ENCODE measurements at regions not wholly inside any gene's neighbourhood (a gene's known extent, or its start where the extent isn't known, plus 50 kb on each side); places are given as distances from the start of the nearest gene placed in this dataset.

DNA sequence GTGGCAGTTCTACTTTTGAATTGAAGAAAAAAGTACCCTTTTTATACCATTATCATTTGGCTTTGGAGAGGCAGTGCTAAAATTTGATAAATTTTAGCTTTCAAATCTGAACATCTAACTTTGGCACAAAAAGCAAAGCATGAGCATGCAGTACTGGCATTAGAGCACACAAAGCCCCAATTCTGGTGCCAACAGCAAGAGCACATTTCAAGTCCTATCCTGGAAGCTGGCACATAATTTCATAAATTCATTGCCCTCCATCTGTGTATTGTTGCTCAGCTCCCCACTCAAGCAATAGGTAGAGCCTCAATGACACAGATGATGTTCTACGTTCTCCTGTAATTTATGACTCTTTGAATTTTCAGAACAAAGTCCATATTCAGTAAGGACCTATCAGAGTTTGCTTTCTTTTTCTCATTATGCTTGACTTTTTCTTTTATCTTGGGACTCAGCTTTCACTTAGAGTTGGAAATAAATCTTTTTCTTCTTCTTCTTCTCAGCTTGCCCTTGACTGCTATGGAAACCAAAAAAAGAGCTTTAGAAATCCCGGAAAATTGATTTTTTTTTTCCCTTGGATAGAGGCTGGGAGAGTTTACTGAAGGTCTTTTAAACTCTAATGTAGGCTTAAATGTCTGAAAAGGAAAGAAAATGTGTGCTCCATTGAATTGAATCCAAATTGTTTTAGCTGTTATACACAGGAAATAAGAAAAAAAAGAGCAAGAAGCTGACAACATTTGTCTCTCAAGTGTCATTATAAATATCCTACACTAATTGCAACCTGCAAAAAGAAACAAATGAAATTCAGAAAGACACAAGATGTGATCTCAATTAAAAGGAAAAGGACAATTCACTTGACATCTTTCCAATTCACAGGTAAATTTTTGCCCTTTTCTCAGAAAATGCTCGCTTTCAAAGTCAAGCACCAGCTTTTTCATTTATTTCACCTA is 380.8 kb upstream of the CDH18 start (continued):
- TF ChIP-seq, protein P1, sequence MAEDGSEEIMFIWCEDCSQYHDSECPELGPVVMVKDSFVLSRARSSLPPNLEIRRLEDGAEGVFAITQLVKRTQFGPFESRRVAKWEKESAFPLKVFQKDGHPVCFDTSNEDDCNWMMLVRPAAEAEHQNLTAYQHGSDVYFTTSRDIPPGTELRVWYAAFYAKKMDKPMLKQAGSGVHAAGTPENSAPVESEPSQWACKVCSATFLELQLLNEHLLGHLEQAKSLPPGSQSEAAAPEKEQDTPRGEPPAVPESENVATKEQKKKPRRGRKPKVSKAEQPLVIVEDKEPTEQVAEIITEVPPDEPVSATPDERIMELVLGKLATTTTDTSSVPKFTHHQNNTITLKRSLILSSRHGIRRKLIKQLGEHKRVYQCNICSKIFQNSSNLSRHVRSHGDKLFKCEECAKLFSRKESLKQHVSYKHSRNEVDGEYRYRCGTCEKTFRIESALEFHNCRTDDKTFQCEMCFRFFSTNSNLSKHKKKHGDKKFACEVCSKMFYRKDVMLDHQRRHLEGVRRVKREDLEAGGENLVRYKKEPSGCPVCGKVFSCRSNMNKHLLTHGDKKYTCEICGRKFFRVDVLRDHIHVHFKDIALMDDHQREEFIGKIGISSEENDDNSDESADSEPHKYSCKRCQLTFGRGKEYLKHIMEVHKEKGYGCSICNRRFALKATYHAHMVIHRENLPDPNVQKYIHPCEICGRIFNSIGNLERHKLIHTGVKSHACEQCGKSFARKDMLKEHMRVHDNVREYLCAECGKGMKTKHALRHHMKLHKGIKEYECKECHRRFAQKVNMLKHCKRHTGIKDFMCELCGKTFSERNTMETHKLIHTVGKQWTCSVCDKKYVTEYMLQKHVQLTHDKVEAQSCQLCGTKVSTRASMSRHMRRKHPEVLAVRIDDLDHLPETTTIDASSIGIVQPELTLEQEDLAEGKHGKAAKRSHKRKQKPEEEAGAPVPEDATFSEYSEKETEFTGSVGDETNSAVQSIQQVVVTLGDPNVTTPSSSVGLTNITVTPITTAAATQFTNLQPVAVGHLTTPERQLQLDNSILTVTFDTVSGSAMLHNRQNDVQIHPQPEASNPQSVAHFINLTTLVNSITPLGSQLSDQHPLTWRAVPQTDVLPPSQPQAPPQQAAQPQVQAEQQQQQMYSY (CRISPR knock-in tag; IDR thresholded peaks at IDR 0.05), result no peak
- TF ChIP-seq, protein P2, sequence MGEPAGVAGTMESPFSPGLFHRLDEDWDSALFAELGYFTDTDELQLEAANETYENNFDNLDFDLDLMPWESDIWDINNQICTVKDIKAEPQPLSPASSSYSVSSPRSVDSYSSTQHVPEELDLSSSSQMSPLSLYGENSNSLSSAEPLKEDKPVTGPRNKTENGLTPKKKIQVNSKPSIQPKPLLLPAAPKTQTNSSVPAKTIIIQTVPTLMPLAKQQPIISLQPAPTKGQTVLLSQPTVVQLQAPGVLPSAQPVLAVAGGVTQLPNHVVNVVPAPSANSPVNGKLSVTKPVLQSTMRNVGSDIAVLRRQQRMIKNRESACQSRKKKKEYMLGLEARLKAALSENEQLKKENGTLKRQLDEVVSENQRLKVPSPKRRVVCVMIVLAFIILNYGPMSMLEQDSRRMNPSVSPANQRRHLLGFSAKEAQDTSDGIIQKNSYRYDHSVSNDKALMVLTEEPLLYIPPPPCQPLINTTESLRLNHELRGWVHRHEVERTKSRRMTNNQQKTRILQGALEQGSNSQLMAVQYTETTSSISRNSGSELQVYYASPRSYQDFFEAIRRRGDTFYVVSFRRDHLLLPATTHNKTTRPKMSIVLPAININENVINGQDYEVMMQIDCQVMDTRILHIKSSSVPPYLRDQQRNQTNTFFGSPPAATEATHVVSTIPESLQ (CRISPR knock-in tag; IDR thresholded peaks at IDR 0.05), result no peak
- TF ChIP-seq, protein P3, sequence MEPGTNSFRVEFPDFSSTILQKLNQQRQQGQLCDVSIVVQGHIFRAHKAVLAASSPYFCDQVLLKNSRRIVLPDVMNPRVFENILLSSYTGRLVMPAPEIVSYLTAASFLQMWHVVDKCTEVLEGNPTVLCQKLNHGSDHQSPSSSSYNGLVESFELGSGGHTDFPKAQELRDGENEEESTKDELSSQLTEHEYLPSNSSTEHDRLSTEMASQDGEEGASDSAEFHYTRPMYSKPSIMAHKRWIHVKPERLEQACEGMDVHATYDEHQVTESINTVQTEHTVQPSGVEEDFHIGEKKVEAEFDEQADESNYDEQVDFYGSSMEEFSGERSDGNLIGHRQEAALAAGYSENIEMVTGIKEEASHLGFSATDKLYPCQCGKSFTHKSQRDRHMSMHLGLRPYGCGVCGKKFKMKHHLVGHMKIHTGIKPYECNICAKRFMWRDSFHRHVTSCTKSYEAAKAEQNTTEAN (CRISPR knock-in tag; IDR thresholded peaks at IDR 0.05), result no peak

DNA sequence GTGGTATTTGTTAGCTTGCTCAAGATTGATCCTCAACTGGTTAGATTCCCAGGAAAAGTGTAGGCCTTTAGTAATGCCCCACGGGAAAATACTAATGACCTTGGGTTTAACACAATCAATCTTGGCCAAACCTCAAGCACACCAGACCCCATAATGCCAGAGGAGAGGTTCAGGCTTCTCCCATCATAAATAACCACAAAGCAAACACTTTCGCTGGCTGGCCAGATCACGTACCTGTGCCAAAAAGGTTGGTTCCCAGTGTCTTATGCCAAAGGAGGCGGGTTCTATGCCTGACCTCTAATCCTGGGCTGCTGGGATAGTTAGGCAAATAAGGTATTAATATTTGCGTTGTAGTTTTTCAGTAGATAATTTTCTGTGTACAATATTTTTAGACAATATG is 379.2 kb upstream of the CDH18 start:
- ChIA-PET CTCF (no interaction called here), POLR2A (no interaction called here)
- no peak for DNase-seq (ENCODE audit: low spot score)
- Mint-ChIP-seq H3K27me3 (ENCODE audit: low read depth) (no peaks in the 10 kb centered on the region), H3K4me3 (no peak overlapping the region), H3K36me3 (no peaks in the 10 kb centered on the region), H3K4me1 (no peaks in the 10 kb centered on the region), H3K9me3 (no peaks in the 10 kb centered on the region), H3K27ac (no peak overlapping the region)
- ATAC-seq, result no peak
- TF ChIP-seq ZBTB21 (CRISPR knock-in tag; IDR thresholded peaks at IDR 0.05; ENCODE audit: borderline replicate concordance), result no peak
- TF ChIP-seq ZNF416 (CRISPR knock-in tag; IDR thresholded peaks at IDR 0.05), result no peak

DNA sequence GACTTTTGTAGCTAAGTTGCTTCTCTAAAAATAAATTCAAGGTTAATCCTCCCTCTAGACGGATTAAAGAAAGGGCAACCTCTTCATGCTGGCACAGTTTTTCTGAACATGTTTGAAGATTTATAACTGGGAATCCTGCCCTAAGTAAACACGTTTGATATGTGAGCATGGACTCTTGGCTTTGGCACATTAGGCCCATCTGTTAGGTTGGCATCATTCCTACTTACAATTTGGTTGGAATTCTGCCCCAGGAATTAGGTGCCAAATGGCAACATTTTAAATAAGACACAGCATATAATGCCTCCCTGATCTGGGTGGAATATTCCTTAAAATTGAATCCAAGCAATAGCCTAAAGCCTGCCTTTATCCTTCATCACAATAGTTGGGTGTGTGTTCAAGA is 372.3 kb upstream of the CDH18 start:
- Mint-ChIP-seq H3K36me3 (no peaks in the 10 kb centered on the region), H3K9me3 (peaks cover 10% of the 10 kb centered on the region)
- CTCF ChIA-PET, result no interaction called here
- TF ChIP-seq, protein P4, sequence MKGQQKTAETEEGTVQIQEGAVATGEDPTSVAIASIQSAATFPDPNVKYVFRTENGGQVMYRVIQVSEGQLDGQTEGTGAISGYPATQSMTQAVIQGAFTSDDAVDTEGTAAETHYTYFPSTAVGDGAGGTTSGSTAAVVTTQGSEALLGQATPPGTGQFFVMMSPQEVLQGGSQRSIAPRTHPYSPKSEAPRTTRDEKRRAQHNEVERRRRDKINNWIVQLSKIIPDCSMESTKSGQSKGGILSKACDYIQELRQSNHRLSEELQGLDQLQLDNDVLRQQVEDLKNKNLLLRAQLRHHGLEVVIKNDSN (CRISPR knock-in tag; IDR thresholded peaks at IDR 0.05), result no peak
- TF ChIP-seq ESRRA (CRISPR knock-in tag; IDR thresholded peaks at IDR 0.05; ENCODE audit: borderline replicate concordance) (no peak), HMGA2 (CRISPR knock-in tag; IDR thresholded peaks at IDR 0.05) (no peak), RELA (CRISPR knock-in tag; IDR thresholded peaks at IDR 0.05; ENCODE audit: borderline replicate concordance) (no peak), NFATC4 (CRISPR knock-in tag; IDR thresholded peaks at IDR 0.05) (no peak), CREB1 (CRISPR knock-in tag; IDR thresholded peaks at IDR 0.05) (no peak)
- TF ChIP-seq, protein P5, sequence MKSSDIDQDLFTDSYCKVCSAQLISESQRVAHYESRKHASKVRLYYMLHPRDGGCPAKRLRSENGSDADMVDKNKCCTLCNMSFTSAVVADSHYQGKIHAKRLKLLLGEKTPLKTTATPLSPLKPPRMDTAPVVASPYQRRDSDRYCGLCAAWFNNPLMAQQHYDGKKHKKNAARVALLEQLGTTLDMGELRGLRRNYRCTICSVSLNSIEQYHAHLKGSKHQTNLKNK (CRISPR knock-in tag; IDR thresholded peaks at IDR 0.05), result no peak
- TF ChIP-seq, protein P6, sequence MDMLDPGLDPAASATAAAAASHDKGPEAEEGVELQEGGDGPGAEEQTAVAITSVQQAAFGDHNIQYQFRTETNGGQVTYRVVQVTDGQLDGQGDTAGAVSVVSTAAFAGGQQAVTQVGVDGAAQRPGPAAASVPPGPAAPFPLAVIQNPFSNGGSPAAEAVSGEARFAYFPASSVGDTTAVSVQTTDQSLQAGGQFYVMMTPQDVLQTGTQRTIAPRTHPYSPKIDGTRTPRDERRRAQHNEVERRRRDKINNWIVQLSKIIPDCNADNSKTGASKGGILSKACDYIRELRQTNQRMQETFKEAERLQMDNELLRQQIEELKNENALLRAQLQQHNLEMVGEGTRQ (CRISPR knock-in tag; IDR thresholded peaks at IDR 0.05), result no peak
- TF ChIP-seq, protein P7, sequence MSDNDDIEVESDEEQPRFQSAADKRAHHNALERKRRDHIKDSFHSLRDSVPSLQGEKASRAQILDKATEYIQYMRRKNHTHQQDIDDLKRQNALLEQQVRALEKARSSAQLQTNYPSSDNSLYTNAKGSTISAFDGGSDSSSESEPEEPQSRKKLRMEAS (CRISPR knock-in tag; IDR thresholded peaks at IDR 0.05), result no peak
- TF ChIP-seq, protein P8, sequence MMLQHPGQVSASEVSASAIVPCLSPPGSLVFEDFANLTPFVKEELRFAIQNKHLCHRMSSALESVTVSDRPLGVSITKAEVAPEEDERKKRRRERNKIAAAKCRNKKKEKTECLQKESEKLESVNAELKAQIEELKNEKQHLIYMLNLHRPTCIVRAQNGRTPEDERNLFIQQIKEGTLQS (CRISPR knock-in tag; conservative IDR thresholded peaks at IDR 0.05), result no peak
- TF ChIP-seq, protein P9, sequence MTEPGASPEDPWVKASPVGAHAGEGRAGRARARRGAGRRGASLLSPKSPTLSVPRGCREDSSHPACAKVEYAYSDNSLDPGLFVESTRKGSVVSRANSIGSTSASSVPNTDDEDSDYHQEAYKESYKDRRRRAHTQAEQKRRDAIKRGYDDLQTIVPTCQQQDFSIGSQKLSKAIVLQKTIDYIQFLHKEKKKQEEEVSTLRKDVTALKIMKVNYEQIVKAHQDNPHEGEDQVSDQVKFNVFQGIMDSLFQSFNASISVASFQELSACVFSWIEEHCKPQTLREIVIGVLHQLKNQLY (CRISPR knock-in tag; IDR thresholded peaks at IDR 0.05), result no peak
- TF ChIP-seq, protein P10, sequence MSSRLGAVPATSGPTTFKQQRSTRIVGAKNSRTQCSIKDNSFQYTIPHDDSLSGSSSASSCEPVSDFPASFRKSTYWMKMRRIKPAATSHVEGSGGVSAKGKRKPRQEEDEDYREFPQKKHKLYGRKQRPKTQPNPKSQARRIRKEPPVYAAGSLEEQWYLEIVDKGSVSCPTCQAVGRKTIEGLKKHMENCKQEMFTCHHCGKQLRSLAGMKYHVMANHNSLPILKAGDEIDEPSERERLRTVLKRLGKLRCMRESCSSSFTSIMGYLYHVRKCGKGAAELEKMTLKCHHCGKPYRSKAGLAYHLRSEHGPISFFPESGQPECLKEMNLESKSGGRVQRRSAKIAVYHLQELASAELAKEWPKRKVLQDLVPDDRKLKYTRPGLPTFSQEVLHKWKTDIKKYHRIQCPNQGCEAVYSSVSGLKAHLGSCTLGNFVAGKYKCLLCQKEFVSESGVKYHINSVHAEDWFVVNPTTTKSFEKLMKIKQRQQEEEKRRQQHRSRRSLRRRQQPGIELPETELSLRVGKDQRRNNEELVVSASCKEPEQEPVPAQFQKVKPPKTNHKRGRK (CRISPR knock-in tag; IDR thresholded peaks at IDR 0.05; ENCODE audit: borderline replicate concordance), result no peak
- TF ChIP-seq, protein P11, sequence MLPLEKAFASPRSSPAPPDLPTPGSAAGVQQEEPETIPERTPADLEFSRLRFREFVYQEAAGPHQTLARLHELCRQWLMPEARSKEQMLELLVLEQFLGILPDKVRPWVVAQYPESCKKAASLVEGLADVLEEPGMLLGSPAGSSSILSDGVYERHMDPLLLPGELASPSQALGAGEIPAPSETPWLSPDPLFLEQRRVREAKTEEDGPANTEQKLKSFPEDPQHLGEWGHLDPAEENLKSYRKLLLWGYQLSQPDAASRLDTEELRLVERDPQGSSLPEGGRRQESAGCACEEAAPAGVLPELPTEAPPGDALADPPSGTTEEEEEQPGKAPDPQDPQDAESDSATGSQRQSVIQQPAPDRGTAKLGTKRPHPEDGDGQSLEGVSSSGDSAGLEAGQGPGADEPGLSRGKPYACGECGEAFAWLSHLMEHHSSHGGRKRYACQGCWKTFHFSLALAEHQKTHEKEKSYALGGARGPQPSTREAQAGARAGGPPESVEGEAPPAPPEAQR (CRISPR knock-in tag; IDR thresholded peaks at IDR 0.05), result no peak

More for the DNA sequence above, 372.3 kb upstream of the CDH18 start:
- POLR2A ChIA-PET, result no interaction called here
- no peaks in the 10 kb centered on the region for H3K27me3 Mint-ChIP-seq (ENCODE audit: low read depth)
- ATAC-seq (no peak), DNase-seq (ENCODE audit: low spot score) (no peak)
- no peaks in the 10 kb centered on the region for H3K4me1 Mint-ChIP-seq
- no peak overlapping the region for H3K4me3 Mint-ChIP-seq
- H3K27ac Mint-ChIP-seq, result no peak overlapping the region
